ENCODE measurements at regions not wholly inside any gene's neighbourhood (a gene's known extent, or its start where the extent isn't known, plus 50 kb on each side); places are given as distances from the start of the nearest gene placed in this dataset.
A peak's percentile ranks its signal among the peaks of the same experiment; 100 is the strongest.

DNA sequence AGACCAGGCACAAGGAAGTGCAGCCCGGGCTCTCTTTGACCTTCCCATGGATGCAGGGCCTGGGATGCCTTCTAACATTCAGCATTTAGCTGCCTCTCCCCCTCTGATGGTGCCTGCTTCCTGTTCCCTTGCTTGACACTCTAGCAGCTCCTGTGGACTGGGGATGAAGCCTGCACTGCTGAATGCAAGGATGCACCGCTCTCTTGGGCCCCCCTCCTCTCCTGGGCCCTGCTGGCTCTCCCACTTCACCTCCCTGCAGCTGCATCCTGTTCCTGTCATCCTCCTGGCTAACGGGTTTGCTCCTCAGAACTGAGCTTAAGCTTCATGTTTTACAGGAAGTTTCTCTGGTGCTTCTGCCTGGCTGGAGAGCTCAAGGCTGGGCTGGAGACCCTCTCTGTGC, 254.1 kb downstream of the TSN start:
- no peak for DNase-seq (ENCODE audit: low read depth)
- Histone ChIP-seq H3K36me3 (ENCODE audit: control insufficient read depth, insufficient read depth, low read length) (no peaks in the 10 kb centered on the region), H3K27me3 (ENCODE audit: control insufficient read depth, insufficient read depth, low read length) (no peaks in the 10 kb centered on the region), H3K4me3 (ENCODE audit: low read depth, low read length) (no peak overlapping the region)
- TF ChIP-seq, protein P1, sequence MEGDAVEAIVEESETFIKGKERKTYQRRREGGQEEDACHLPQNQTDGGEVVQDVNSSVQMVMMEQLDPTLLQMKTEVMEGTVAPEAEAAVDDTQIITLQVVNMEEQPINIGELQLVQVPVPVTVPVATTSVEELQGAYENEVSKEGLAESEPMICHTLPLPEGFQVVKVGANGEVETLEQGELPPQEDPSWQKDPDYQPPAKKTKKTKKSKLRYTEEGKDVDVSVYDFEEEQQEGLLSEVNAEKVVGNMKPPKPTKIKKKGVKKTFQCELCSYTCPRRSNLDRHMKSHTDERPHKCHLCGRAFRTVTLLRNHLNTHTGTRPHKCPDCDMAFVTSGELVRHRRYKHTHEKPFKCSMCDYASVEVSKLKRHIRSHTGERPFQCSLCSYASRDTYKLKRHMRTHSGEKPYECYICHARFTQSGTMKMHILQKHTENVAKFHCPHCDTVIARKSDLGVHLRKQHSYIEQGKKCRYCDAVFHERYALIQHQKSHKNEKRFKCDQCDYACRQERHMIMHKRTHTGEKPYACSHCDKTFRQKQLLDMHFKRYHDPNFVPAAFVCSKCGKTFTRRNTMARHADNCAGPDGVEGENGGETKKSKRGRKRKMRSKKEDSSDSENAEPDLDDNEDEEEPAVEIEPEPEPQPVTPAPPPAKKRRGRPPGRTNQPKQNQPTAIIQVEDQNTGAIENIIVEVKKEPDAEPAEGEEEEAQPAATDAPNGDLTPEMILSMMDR (IDR thresholded peaks at IDR 0.05; ENCODE audit: insufficient read depth, low read length, poor library complexity, severe bottlenecking) = no peak

DNA sequence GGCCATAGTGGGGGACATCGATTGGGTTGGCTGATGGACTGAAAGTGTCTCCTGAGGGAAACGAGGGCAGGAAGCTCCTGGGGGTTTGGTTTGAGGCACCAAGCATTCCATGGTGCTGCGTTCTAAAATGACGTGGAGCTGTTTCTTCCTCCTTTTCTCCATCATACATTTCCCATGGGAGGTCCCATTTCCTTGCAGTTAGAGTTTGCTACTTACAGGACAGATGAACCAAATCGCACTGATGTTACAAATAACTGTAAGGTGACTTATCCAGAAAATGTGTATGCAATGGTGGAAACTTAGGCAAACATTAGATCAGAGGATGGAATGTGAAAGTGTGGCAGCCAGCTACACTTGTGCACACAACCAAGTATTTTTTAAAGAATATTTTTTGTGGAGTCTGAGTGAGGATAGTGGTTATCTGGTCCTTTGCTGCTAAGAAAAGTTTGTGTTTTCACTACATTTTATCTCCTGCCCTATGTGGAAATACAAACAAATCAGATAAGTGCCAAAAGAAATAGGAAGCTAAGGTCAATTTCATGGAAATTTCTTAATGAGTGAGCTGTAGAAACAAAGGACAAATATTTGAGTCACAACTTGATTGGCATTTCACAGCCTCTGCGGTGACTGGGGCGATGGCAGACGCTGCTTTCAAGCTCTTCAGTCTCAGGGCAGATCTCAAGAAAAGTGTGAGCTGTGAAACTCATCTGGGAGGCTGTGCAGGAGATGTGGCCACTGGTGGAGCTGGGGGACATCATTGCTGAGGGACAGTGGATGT, 256.2 kb downstream of the TSN start:
- Histone ChIP-seq H3K36me3 (ENCODE audit: control insufficient read depth, insufficient read depth, low read length) (no peaks in the 10 kb centered on the region), H3K27me3 (ENCODE audit: control insufficient read depth, insufficient read depth, low read length) (no peaks in the 10 kb centered on the region), H3K4me3 (ENCODE audit: low read depth, low read length) (no peak overlapping the region)
- no peak for DNase-seq (ENCODE audit: low read depth)
- TF ChIP-seq, protein P1 (IDR thresholded peaks at IDR 0.05; ENCODE audit: insufficient read depth, low read length, poor library complexity, severe bottlenecking) = no peak

- TF ChIP-seq, protein P1 (IDR thresholded peaks at IDR 0.05; ENCODE audit: insufficient read depth, low read length, poor library complexity, severe bottlenecking) = no peak
- no peak for DNase-seq (ENCODE audit: low read depth)
- Histone ChIP-seq H3K27me3 (ENCODE audit: control insufficient read depth, insufficient read depth, low read length) (no peaks in the 10 kb centered on the region), H3K4me3 (ENCODE audit: low read depth, low read length) (no peak overlapping the region), H3K36me3 (ENCODE audit: control insufficient read depth, insufficient read depth, low read length) (no peaks in the 10 kb centered on the region)
Measured at GRCh38 chr2:122018736-122019135, 263.3 kb downstream of the TSN start.

DNA sequence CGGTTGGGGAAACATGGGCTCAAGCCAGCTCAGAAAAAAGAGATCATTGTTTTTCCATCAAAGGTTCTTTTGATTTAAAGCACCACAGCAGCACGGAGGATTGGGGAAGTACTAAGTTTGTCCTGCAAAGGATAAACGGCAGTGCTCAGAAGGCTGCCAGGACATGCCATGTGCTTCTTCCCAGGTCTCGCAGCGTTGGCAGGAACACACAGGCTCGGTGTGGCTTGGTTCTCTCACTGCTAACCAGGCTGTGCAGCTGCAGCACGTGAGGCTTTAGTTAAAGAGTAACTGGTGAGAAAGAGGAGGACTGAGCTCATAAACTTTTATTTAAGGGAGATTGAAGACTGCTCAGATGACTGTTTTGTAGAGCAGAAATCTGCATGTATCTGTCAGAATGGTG, 264.3 kb downstream of the TSN start:
- no peak overlapping the region for H3K4me3 ChIP-seq (ENCODE audit: low read depth, low read length)
- H3K27me3 ChIP-seq (ENCODE audit: control insufficient read depth, insufficient read depth, low read length) = no peaks in the 10 kb centered on the region
- DNase-seq (ENCODE audit: low read depth) = peak; percentile 42
- H3K36me3 ChIP-seq (ENCODE audit: control insufficient read depth, insufficient read depth, low read length) = no peaks in the 10 kb centered on the region
- TF ChIP-seq, protein P1 (IDR thresholded peaks at IDR 0.05; ENCODE audit: insufficient read depth, low read length, poor library complexity, severe bottlenecking) = no peak

DNA sequence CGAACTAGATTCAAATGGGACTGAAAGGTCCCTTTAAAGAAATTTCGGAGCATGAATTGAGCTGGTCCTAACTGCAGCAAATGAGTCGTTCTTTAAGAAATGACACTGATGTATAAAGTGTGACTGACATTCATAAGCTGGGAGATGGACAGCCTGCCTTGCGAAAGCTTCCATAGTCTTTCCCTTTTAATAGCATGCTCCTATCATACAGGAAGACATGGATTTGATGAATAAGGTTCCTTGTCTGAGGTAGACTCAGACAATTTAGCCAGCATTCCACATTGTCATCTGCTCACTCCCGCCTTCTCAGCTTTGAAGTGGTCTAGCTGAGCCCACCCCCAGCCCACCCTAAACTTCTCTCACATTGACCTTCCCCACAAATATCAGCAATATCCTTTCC, 264.9 kb downstream of the TSN start:
- TF ChIP-seq, protein P1 (IDR thresholded peaks at IDR 0.05; ENCODE audit: insufficient read depth, low read length, poor library complexity, severe bottlenecking) = no peak
- Histone ChIP-seq H3K36me3 (ENCODE audit: control insufficient read depth, insufficient read depth, low read length) (no peaks in the 10 kb centered on the region), H3K27me3 (ENCODE audit: control insufficient read depth, insufficient read depth, low read length) (no peaks in the 10 kb centered on the region), H3K4me3 (ENCODE audit: low read depth, low read length) (no peak overlapping the region)
- no peak for DNase-seq (ENCODE audit: low read depth)

DNA sequence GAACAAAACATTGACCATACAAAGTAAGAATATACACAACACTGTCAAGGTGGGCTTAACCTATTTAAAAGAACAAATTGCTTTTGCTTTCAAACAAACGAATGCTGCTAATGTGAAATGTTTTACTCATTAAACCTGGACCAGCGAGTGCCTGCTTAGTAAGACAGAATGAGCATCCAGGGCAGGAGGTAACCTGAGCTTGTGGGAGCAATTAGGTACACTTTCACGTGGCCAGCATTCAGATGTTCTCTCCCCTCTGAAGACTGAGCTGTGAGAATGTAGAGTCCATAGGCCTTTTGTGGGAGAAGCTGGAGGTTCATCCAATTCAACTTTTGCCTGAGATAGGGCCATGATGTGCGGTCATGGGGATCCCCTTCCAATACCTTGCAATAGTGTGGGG, 266.5 kb downstream of the TSN start:
- no peaks in the 10 kb centered on the region for H3K27me3 ChIP-seq (ENCODE audit: control insufficient read depth, insufficient read depth, low read length)
- H3K4me3 ChIP-seq (ENCODE audit: low read depth, low read length) = no peak overlapping the region
- no peak for DNase-seq (ENCODE audit: low read depth)
- TF ChIP-seq, protein P1 (IDR thresholded peaks at IDR 0.05; ENCODE audit: insufficient read depth, low read length, poor library complexity, severe bottlenecking) = no peak
- H3K36me3 ChIP-seq (ENCODE audit: control insufficient read depth, insufficient read depth, low read length) = no peaks in the 10 kb centered on the region
